Right cardiac atrium (tissue), 5 donors: ENCODE measurements at regions not wholly inside any gene's neighbourhood (a gene's known extent, or its start where the extent isn't known, plus 50 kb on each side); places are given as distances from the start of the nearest gene placed in this dataset.
A peak's percentile ranks its signal among the peaks of the same experiment; 100 is the strongest.
"Not testable (repeated sequence)": the region's sequence is repeated elsewhere in the genome, so short reads cannot be mapped to it uniquely, and the experiment has no call there.

ENCODE experiments used
- ATAC-seq, 2 donors: fragments of 200-7000 bp; cut with Tn5 transposase; one replicate each; pipeline versions ENCODE4 v1.8.0 to v1.9.1; 2020; ENCODE audit warnings: moderate library complexity in 2 of 2, mild to moderate bottlenecking in 1 of 2
- DNase-seq, 3 donors: peaks; one replicate each; pipeline ENCODE4 v3.0.0-alpha.2; 2020
- H3K27ac ChIP-seq: one replicate; pipeline ENCODE4 v1.5.1; 2013; ENCODE audit warnings: mild to moderate bottlenecking, low read length, control low read depth, moderate library complexity
- H3K27me3 ChIP-seq: one replicate; pipeline ENCODE4 v1.6.1; 2013; ENCODE audit not compliant: control insufficient read depth, insufficient read depth
- H3K4me1 ChIP-seq: one replicate; pipeline ENCODE4 v1.6.1; 2013; ENCODE audit warnings: low read length; ENCODE audit not compliant: control insufficient read depth, insufficient read depth
- H3K4me3 ChIP-seq: one replicate; pipeline ENCODE4 v1.5.1; 2013; ENCODE audit warnings: low read length, control low read depth
- H3K9me3 ChIP-seq: one replicate; pipeline ENCODE4 v1.6.1; 2013; ENCODE audit warnings: low read length; ENCODE audit not compliant: control insufficient read depth
- WGBS: extraction: QIAGEN DNeasy Blood & Tissue Kit; methylation state at CpG from one replicate; pipeline ENCODE4 v1.1.7; 2013; 5-methylcytosine and 5-hydroxymethylcytosine counted together
- intact Hi-C, 4 donors: fragments of 100-400 bp; cut with DNase I; formaldehyde crosslinking; loops; one replicate each; pipeline versions ENCODE4 v1.11.0 to v1.14.0; 2022 to 2023
- donor health status: healthy with polysubstance abuse.
- donor health status: DM: no; HTN: yes; CAD: no.
- donor health status: DM: no; HTN: no; CAD: no.
- donor health status: DM: no; HTN: yes; CAD: no; lungs with severe emphysema.
- donor health status: DM: yes; HTN: yes; CAD: no.

DNA sequence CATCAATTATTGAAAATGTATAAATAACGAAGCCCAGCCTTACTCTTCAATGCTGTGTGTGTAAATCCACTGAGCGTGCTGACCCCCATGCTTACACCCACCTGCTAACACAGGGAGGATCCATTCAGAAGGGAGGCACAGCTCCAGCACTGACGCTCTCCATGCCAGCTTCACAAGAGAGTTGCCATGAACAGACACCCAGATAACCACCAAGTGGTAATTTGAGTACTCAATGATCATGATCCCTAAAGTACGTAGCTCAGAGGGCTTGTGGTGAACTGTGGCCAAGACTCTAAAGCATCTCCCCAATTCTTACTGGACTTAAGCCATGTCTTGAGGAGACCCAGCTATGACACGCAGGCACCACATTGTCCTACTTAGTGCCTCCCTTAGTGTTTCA lies 98.7 kb downstream of the IGLL1 start:
- 92% methylated on average over 5 of the region's 5 CpGs for WGBS
- Histone ChIP-seq H3K4me3 (no peak overlapping the region), H3K27me3 (no peaks in the 10 kb centered on the region), H3K9me3 (no peaks in the 10 kb centered on the region), H3K27ac (no peak overlapping the region), H3K4me1 (no peaks in the 10 kb centered on the region)
- no peak for ATAC-seq
- intact Hi-C loops = no loop called here
- no peak for DNase-seq

DNA sequence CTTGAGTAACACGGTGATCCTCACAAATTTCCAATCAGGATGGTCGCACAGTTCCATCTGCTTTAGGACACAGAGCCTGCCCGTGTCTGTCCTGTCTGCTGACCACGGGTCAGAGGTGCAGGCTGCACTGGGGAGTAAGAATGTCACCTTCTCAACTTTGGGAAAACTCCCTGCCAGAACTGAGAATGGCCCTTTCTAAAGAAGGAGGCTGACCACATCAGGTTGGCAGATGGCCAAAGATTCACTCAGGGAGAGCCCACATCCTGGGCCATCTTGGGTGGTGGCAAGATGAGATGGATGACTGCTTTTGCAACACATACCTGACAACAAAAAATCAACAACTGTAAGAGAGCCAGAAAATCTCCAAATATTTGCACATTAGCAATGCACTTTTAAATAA lies 101.9 kb downstream of the IGLL1 start:
- no peak overlapping the region for H3K27ac ChIP-seq
- intact Hi-C loops = no loop called here
- H3K27me3 ChIP-seq = no peaks in the 10 kb centered on the region
- H3K4me3 ChIP-seq = no peak overlapping the region
- no peaks in the 10 kb centered on the region for H3K9me3 ChIP-seq
- ATAC-seq (no peak), DNase-seq (no peak)
- H3K4me1 ChIP-seq = no peaks in the 10 kb centered on the region
- 68% methylated on average over 4 of the region's 4 CpGs for WGBS

- intact Hi-C loops, H3K9me3 ChIP-seq: not testable (repeated sequence)
These were observed 105.6 kb downstream of the IGLL1 start for GRCh38 chr22:23474531-23474930.

GRCh38 chr22:23473901-23474300 lies 106.2 kb downstream of the IGLL1 start:
- ATAC-seq = no peak
- DNase-seq = no peak
- H3K27ac ChIP-seq = no peak overlapping the region
- no peaks in the 10 kb centered on the region for H3K4me1 ChIP-seq
- no peak overlapping the region for H3K4me3 ChIP-seq
- 85% methylated on average over 8 of the region's 8 CpGs for WGBS
- intact Hi-C loops = no loop called here
- no peaks in the 10 kb centered on the region for H3K27me3 ChIP-seq
- H3K9me3 ChIP-seq = no peaks in the 10 kb centered on the region

More at GRCh38 chr22:23474531-23474930, 105.6 kb downstream of the IGLL1 start:
- ATAC-seq, H3K4me1 ChIP-seq, H3K27me3 ChIP-seq, H3K4me3 ChIP-seq, DNase-seq, H3K27ac ChIP-seq: not testable (repeated sequence)
- 87% methylated on average over 6 of the region's 6 CpGs for WGBS

DNA sequence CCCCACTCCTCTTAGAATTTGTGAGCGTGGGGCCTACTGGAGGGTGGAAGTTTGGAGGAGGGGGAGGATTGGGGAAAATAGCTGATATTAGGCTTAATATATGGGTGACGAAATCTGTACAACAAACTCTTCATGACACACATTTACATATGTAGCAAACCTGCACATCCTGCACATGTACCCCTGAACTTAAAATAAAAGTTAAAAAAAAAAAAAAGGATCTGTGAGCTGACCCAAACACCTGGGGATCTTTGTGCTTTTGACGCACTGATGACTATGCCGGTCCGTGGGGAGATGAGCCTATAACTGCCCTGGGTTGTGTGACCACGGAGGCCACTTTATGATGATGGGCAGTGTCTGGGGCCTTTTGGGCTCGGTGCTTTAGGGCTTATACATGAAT lies 107.7 kb downstream of the IGLL1 start:
- intact Hi-C loops, H3K4me3 ChIP-seq, H3K9me3 ChIP-seq, H3K27me3 ChIP-seq, ATAC-seq, H3K4me1 ChIP-seq, DNase-seq, H3K27ac ChIP-seq: not testable (repeated sequence)
- WGBS = 96% methylated on average over 6 of the region's 7 CpGs

DNA sequence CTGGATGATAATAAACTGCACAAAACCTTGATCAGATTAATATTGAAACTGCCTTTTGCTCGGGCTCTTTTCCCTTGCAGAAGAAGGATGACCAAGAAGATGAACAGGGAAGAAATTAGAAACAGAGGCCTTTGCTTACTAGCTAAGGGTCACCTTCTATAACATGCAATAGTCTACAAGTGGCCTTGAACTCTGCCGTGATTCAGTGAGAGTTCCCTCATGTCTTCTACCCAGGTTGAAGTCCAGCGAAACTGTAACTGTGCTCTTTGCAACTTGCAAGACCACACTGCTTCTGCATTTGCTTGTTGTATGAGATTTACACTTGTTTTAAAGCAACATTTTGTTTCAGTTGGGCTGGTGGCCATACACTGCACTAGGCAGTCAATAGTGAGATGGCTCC lies 108.4 kb downstream of the IGLL1 start:
- no peak overlapping the region for H3K27ac ChIP-seq
- no peaks in the 10 kb centered on the region for H3K27me3 ChIP-seq
- no peak overlapping the region for H3K4me3 ChIP-seq
- DNase-seq (no peak), ATAC-seq (no peak)
- intact Hi-C loops = no loop called here
- H3K9me3 ChIP-seq = no peaks in the 10 kb centered on the region
- H3K4me1 ChIP-seq = no peaks in the 10 kb centered on the region
- 89% methylated on average over 3 of the region's 3 CpGs for WGBS

- Histone ChIP-seq H3K27ac (no peak overlapping the region), H3K27me3 (no peaks in the 10 kb centered on the region), H3K4me3 (no peak overlapping the region), H3K4me1 (no peaks in the 10 kb centered on the region), H3K9me3 (no peaks in the 10 kb centered on the region)
- ATAC-seq (no peak), DNase-seq (no peak)
- intact Hi-C loops = no loop called here
- 95% methylated on average over 8 of the region's 8 CpGs for WGBS
These were observed 109.2 kb downstream of the IGLL1 start for GRCh38 chr22:23470811-23471389.

DNA sequence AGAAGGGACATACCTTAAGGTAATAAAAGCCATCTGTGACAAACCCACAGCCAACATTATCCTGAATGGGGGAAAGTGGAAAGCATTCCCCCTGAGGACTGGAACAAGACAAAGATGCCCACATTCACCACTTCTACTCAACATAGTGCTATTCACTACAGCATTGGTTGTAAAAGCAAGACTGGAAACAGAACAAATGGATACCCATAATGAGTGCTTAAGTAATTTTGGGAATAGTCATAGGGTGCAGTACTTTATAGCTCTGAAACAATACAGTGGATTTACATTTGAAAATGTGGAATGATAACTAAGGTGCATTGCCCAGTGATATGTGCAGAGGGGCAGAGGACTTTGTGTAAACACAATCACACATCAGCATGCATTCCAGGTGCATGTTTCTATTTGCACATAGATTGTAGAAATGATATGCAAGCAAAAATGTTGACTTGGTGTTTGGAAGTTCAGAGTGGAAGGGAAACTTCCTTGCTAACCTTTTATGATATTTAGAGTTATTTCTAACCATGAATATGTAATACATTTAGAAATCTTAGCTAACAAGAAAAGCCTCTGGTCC lies 112.3 kb downstream of the IGLL1 start:
- DNase-seq (no peak), ATAC-seq (no peak)
- no peak overlapping the region for H3K4me3 ChIP-seq
- H3K27ac ChIP-seq = no peak overlapping the region
- H3K27me3 ChIP-seq = no peaks in the 10 kb centered on the region
- intact Hi-C loops = no loop called here
- H3K4me1 ChIP-seq = no peaks in the 10 kb centered on the region
- H3K9me3 ChIP-seq = no peaks in the 10 kb centered on the region

- H3K9me3 ChIP-seq = no peaks in the 10 kb centered on the region
- H3K27ac ChIP-seq = no peak overlapping the region
- WGBS = 84% methylated on average over 7 of the region's 7 CpGs
- no peak for ATAC-seq
- H3K4me1 ChIP-seq = no peaks in the 10 kb centered on the region
- intact Hi-C loops = no loop called here
- no peak for DNase-seq
- no peak overlapping the region for H3K4me3 ChIP-seq
- no peaks in the 10 kb centered on the region for H3K27me3 ChIP-seq
These were observed 113.7 kb downstream of the IGLL1 start for GRCh38 chr22:23466351-23466750.

GRCh38 chr22:23464796-23465195 lies 115.3 kb downstream of the IGLL1 start:
- H3K27ac ChIP-seq, H3K9me3 ChIP-seq, H3K4me3 ChIP-seq, H3K27me3 ChIP-seq, H3K4me1 ChIP-seq, DNase-seq, ATAC-seq, intact Hi-C loops: not testable (repeated sequence)
- WGBS = 44% methylated on average over 6 of the region's 6 CpGs

GRCh38 chr22:23460517-23461031 lies 119.5 kb downstream of the IGLL1 start:
- H3K27me3 ChIP-seq, H3K9me3 ChIP-seq, H3K27ac ChIP-seq, H3K4me1 ChIP-seq, DNase-seq, intact Hi-C loops, H3K4me3 ChIP-seq: not testable (repeated sequence)
- 73% methylated on average over 24 of the region's 24 CpGs for WGBS
- peak; percentile 11 to 34 for ATAC-seq
